IPS DF 19.7 (cell line): ENCODE measurements at regions not wholly inside any gene's neighbourhood (a gene's known extent, or its start where the extent isn't known, plus 50 kb on each side); places are given as distances from the start of the nearest gene placed in this dataset.
A peak's percentile ranks its signal among the peaks of the same experiment; 100 is the strongest.

Source experiments
- DNase-seq: peaks from one replicate; pipeline ENCODE4 v3.0.0-alpha.2; 2013; ENCODE audit warnings: low read depth, low spot score

- no peak for DNase-seq
These were observed 154.6 kb downstream of the SLC30A10 start for GRCh38 chr1:219773775-219774174.

- no peak for DNase-seq
These were observed 155.2 kb downstream of the SLC30A10 start for GRCh38 chr1:219773110-219773509.

GRCh38 chr1:219772265-219773036 lies 155.9 kb downstream of the SLC30A10 start:
- no peak for DNase-seq

- DNase-seq = peak; percentile 20
These were observed 157.3 kb downstream of the SLC30A10 start for GRCh38 chr1:219771080-219771479.

GRCh38 chr1:219763321-219763720 lies 150.4 kb upstream of the ZC3H11B start:
- DNase-seq = no peak

- DNase-seq = no peak
These were observed 148.4 kb upstream of the ZC3H11B start for GRCh38 chr1:219761208-219761860.

- no peak for DNase-seq
These were observed 146.2 kb upstream of the ZC3H11B start for GRCh38 chr1:219759095-219759494.

- DNase-seq = no peak
These were observed 145.0 kb upstream of the ZC3H11B start for GRCh38 chr1:219757890-219758289.

GRCh38 chr1:219755234-219755633 lies 142.3 kb upstream of the ZC3H11B start:
- no peak for DNase-seq

- DNase-seq = no peak
These were observed 141.9 kb upstream of the ZC3H11B start for GRCh38 chr1:219754767-219755166.

- no peak for DNase-seq
These were observed 141.0 kb upstream of the ZC3H11B start for GRCh38 chr1:219753914-219754313.

GRCh38 chr1:219752645-219753044 lies 139.7 kb upstream of the ZC3H11B start:
- DNase-seq = no peak

GRCh38 chr1:219751870-219752507 lies 139.1 kb upstream of the ZC3H11B start:
- no peak for DNase-seq

- DNase-seq = no peak
These were observed 136.5 kb upstream of the ZC3H11B start for GRCh38 chr1:219749370-219749769.

GRCh38 chr1:219746141-219746540 lies 133.2 kb upstream of the ZC3H11B start:
- no peak for DNase-seq

- no peak for DNase-seq
These were observed 132.0 kb upstream of the ZC3H11B start for GRCh38 chr1:219744652-219745469.

GRCh38 chr1:219741011-219741970 lies 128.4 kb upstream of the ZC3H11B start:
- DNase-seq = no peak

- no peak for DNase-seq
These were observed 120.7 kb upstream of the ZC3H11B start for GRCh38 chr1:219733511-219734174.

GRCh38 chr1:219732814-219733491 lies 120.0 kb upstream of the ZC3H11B start:
- no peak for DNase-seq

- DNase-seq = no peak
These were observed 118.9 kb upstream of the ZC3H11B start for GRCh38 chr1:219731771-219732170.
